GM12878 (cell line): ENCODE measurements at regions not wholly inside any gene's neighbourhood (a gene's known extent, or its start where the extent isn't known, plus 50 kb on each side); places are given as distances from the start of the nearest gene placed in this dataset.

ENCODE experiments used
- ATAC-seq: fragments of 200-7000 bp; cut with Tn5 transposase; 3 replicates; pipeline ENCODE4 v1.9.1; 2020; ENCODE audit warnings: mild to moderate bottlenecking, moderate library complexity
- BruUV-seq: library from RNA; stranded (reverse); fragments of 400-500 nt; replicated peaks from 2 replicates; lab custom pipeline; 2021; lab: Mats Ljungman, UMichigan
- CTCF ChIA-PET: fragments of 300-600 bp; sonication (Branson Sonifier 250); formaldehyde crosslinking; extraction: SDS; loops from one replicate; lab custom pipeline; 2021; ENCODE audit warnings: inconsistent platforms; lab: Yijun Ruan, JAX
- POLR2A ChIA-PET: fragments of 350-600 bp; formaldehyde crosslinking; extraction: SDS; loops from one replicate; lab custom pipeline; 2021; ENCODE audit warnings: inconsistent platforms; lab: Charles Lee
- RAD21 ChIA-PET: fragments of 300-600 bp; sonication (Branson Sonifier 250); formaldehyde crosslinking; loops from one replicate; lab custom pipeline; 2023; ENCODE audit warnings: antibody characterized with exemption; ENCODE audit not compliant: unreplicated experiment; lab: Charles Lee
- SMC1A ChIA-PET: fragments of 300-600 bp; sonication (Branson Sonifier 250); formaldehyde crosslinking; loops from one replicate; lab custom pipeline; 2023; ENCODE audit not compliant: unreplicated experiment, uncharacterized antibody; lab: Charles Lee
- DNase-seq: peaks from one replicate; pipeline ENCODE4 v3.0.0-alpha.2; 2011; ENCODE audit warnings: low read depth, low spot score
- FAIRE-seq: peaks from 3 replicates; lab custom pipeline; 2011; peaks lifted over from hg19 to GRCh38; lab: Jason Lieb, UNC
- H2AFZ ChIP-seq: 2 replicates; pipeline ENCODE4 v1.6.0; 2011; ENCODE audit warnings: low read depth, low read length, control low read depth; ENCODE audit not compliant: control insufficient read depth
- H3K27ac ChIP-seq: 2 replicates; pipeline ENCODE4 v1.5.1; 2011; ENCODE audit warnings: control low read depth; ENCODE audit not compliant: control insufficient read depth, insufficient read depth
- H3K27me3 ChIP-seq, 2 experiments: replicated peaks in 1 of 2; 2 replicates each; pipeline versions ENCODE4 v1.6.0 to v1.6.1; 2011; ENCODE audit warnings: low read length in 1 of 2; ENCODE audit not compliant: control insufficient read depth in 2 of 2, insufficient read depth in 2 of 2
- H3K36me3 ChIP-seq, 2 experiments: 2 replicates each; pipeline ENCODE4 v1.5.1; 2011; ENCODE audit warnings: low read length in 1 of 2; ENCODE audit not compliant: control insufficient read depth in 2 of 2, insufficient read depth in 2 of 2
- H3K4me1 ChIP-seq: 2 replicates; pipeline ENCODE4 v1.6.1; 2011; ENCODE audit warnings: mild to moderate bottlenecking, low read length, moderate library complexity, mixed read lengths; ENCODE audit not compliant: control insufficient read depth, insufficient read depth
- H3K4me2 ChIP-seq: 2 replicates; pipeline ENCODE4 v1.6.0; 2011; ENCODE audit warnings: control low read depth; ENCODE audit not compliant: control insufficient read depth, insufficient read depth
- H3K4me3 ChIP-seq: fragments of 200-600 bp; sonication (generic); 2 replicates; pipeline ENCODE4 v1.5.1; 2016
- H3K79me2 ChIP-seq: 2 replicates; pipeline ENCODE4 v1.6.0; 2011; ENCODE audit warnings: low read length; ENCODE audit not compliant: control insufficient read depth, insufficient read depth
- H3K9ac ChIP-seq: 2 replicates; pipeline ENCODE4 v1.8.0; 2011; ENCODE audit warnings: low read length, control low read depth, mixed read lengths; ENCODE audit not compliant: control insufficient read depth, insufficient read depth
- H3K9me3 ChIP-seq: replicated peaks from 3 replicates; pipeline ENCODE4 v1.5.1; 2011; ENCODE audit warnings: mild to moderate bottlenecking, low read length; ENCODE audit not compliant: control insufficient read depth, insufficient read depth
- H4K20me1 ChIP-seq: 2 replicates; pipeline ENCODE4 v1.6.0; 2011; ENCODE audit not compliant: control insufficient read depth, insufficient read depth
- ASH2L ChIP-seq: fragments of 300-600, 200-600 bp; sonication (generic); IDR thresholded peaks from 2 replicates; pipeline ENCODE4 v1.6.1; 2017; ENCODE audit warnings: low read depth, mild to moderate bottlenecking, borderline replicate concordance
- BACH1 ChIP-seq: fragments of 450-650 bp; IDR thresholded peaks from 2 replicates; pipeline ENCODE4 v1.6.1; 2017; ENCODE audit warnings: mild to moderate bottlenecking, borderline replicate concordance
- EED ChIP-seq: sonication (generic); IDR thresholded peaks from 2 replicates; pipeline ENCODE4 v1.6.1; 2016; ENCODE audit warnings: antibody characterized with exemption, low read depth
- EZH2 ChIP-seq: IDR thresholded peaks from 2 replicates; pipeline ENCODE4 v1.6.1; 2012; ENCODE audit warnings: low read depth, mild to moderate bottlenecking, control low read depth, inconsistent platforms, low read length, borderline replicate concordance; ENCODE audit not compliant: control insufficient read depth
- HDAC6 ChIP-seq: fragments of 200-600 bp; sonication (generic); IDR thresholded peaks from one replicate; pipeline ENCODE4 v1.8.0; 2017; ENCODE audit warnings: antibody characterized with exemption; ENCODE audit not compliant: unreplicated experiment
- HDGF ChIP-seq: fragments of 450-650 bp; IDR thresholded peaks from 2 replicates; pipeline ENCODE4 v1.6.1; 2016; ENCODE audit warnings: antibody characterized with exemption
- IKZF2 ChIP-seq, 2 experiments: fragments of 450-650 bp; IDR thresholded peaks; 2 replicates each; pipeline ENCODE4 v1.6.1; 2017; ENCODE audit warnings: mild to moderate bottlenecking in 2 of 2, moderate library complexity in 2 of 2
- KLF5 ChIP-seq: fragments of 450-650 bp; IDR thresholded peaks from 2 replicates; pipeline ENCODE4 v1.6.1; 2014; ENCODE audit warnings: mild to moderate bottlenecking; ENCODE audit not compliant: partially characterized antibody
- MTA3 ChIP-seq: IDR thresholded peaks from 2 replicates; pipeline ENCODE4 v1.6.1; 2012; ENCODE audit warnings: low read length, inconsistent platforms, borderline replicate concordance
- NRF1 ChIP-seq: conservative IDR thresholded peaks from 2 replicates; pipeline ENCODE4 v1.6.1; 2011; ENCODE audit warnings: mild to moderate bottlenecking, low read depth, low read length, improper control_type of control experiment
- POU2F2 ChIP-seq: IDR thresholded peaks from 3 replicates; pipeline ENCODE4 v1.6.1; 2011; ENCODE audit warnings: low read depth, mild to moderate bottlenecking, low read length, borderline replicate concordance
- STAT1 ChIP-seq: fragments of 450-650 bp; conservative IDR thresholded peaks from 2 replicates; pipeline ENCODE4 v1.6.1; 2014; ENCODE audit warnings: antibody characterized with exemption, mild to moderate bottlenecking
- STAT3 ChIP-seq: IDR thresholded peaks from 2 replicates; pipeline ENCODE4 v1.6.1; 2011; ENCODE audit warnings: low read depth, low read length, improper control_type of control experiment
- WGBS: methylation state at CpG from one replicate; pipeline ENCODE4 v1.1.6; 2016; ENCODE audit warnings: low lambda C conversion rate; ENCODE audit not compliant: insufficient replicate concordance, insufficient coverage; ENCODE audit errors: missing lambda C conversion rate; 5-methylcytosine and 5-hydroxymethylcytosine counted together
- in situ Hi-C: fragments of 300-500 bp; cut with MboI; formaldehyde crosslinking; loops from 9 replicates; pipeline ENCODE4 v1.14.3; 2018; ENCODE audit warnings: mixed read lengths
- intact Hi-C: fragments of 100-400 bp; cut with micrococcal nuclease; formaldehyde crosslinking; loops from one replicate; pipeline ENCODE4 v1.14.2; 2022; ENCODE audit not compliant: unreplicated experiment
- TF ChIP-seq, protein P1 (sequence below): fragments of 450-650 bp; IDR thresholded peaks from 2 replicates; pipeline ENCODE4 v1.6.1; 2017; ENCODE audit warnings: low read depth, mild to moderate bottlenecking, moderate library complexity
- TF ChIP-seq, protein P2 (sequence below): IDR thresholded peaks from 2 replicates; pipeline ENCODE4 v1.6.1; 2011; ENCODE audit warnings: low read depth, mild to moderate bottlenecking, low read length, moderate library complexity, borderline replicate concordance; ENCODE audit errors: extremely low read depth
- TF ChIP-seq, protein P3 (sequence below): IDR thresholded peaks from 2 replicates; pipeline ENCODE4 v1.6.1; 2012; ENCODE audit warnings: mild to moderate bottlenecking, low read depth, low read length

DNA sequence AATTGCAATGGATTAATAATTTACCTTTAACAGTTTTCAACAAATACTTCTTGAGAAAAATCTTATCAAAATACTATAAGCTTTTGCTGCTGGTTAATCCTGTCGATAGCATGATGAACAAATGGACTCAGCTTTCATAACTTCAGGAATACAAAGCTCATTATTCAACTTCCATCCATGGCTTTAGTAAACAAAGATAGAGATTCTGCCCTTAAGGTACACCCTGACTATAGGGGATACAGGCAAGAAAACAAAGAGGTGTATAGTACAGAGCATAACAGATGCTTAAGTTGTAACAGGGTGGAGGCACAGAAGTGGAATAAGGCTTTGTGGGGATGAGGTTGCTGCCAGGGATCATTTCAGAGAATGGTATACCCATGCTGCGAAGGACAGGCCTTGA is 57.0 kb upstream of the FOXN2 start (continued):
- TF ChIP-seq, protein P1, sequence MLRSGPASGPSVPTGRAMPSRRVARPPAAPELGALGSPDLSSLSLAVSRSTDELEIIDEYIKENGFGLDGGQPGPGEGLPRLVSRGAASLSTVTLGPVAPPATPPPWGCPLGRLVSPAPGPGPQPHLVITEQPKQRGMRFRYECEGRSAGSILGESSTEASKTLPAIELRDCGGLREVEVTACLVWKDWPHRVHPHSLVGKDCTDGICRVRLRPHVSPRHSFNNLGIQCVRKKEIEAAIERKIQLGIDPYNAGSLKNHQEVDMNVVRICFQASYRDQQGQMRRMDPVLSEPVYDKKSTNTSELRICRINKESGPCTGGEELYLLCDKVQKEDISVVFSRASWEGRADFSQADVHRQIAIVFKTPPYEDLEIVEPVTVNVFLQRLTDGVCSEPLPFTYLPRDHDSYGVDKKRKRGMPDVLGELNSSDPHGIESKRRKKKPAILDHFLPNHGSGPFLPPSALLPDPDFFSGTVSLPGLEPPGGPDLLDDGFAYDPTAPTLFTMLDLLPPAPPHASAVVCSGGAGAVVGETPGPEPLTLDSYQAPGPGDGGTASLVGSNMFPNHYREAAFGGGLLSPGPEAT = no peak
- no peak for TF ChIP-seq ASH2L
- TF ChIP-seq, protein P2, sequence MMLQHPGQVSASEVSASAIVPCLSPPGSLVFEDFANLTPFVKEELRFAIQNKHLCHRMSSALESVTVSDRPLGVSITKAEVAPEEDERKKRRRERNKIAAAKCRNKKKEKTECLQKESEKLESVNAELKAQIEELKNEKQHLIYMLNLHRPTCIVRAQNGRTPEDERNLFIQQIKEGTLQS = no peak
- TF ChIP-seq STAT3 = no peak
- no peak for TF ChIP-seq EED
- no peak for TF ChIP-seq BACH1
- TF ChIP-seq POU2F2 = no peak
- TF ChIP-seq KLF5 = no peak
- TF ChIP-seq HDAC6 = no peak

DNA sequence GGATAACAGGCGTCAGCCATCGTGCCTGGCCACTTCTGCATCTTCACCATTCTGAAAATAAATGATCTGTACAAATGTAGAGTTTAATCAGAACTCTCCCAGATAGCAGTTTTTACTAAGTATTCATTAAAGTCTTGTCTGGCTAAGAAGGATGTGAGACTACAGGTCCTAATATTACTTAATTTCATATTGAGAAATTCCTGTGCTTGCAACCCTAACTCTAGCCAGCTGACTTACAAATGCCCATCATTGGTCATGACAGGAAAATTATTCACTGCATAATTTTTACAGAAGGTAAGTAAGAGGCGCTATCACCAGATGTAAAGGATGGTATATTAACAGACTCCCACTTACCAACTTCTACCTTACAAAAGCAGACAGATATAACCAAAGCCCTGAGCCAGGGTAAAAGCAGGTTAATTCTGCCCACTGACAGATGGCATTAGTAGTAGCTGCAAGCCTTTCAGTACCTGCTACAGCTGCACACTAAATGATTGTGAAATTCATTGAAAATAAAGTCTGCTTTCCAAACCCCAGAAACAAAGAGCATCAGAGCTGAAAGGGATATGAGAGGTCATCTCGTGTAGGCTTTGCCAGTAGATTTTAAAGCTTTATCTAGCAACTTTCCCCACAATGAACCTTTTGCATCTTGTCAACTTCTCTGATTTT is 55.9 kb upstream of the FOXN2 start:
- H3K27me3 ChIP-seq = no peaks in the 10 kb centered on the region
- H3K27ac ChIP-seq = no peak overlapping the region
- H3K36me3 ChIP-seq = no peaks in the 10 kb centered on the region
- no peak for FAIRE-seq
- H3K4me2 ChIP-seq = no peak overlapping the region
- BruUV-seq = no TSS peak
- intact Hi-C loops (no loop called here), in situ Hi-C loops (no loop called here)
- no peaks in the 10 kb centered on the region for H3K4me1 ChIP-seq
- ChIA-PET CTCF (no interaction called here), POLR2A (no interaction called here), SMC1A (no interaction called here), RAD21 (no interaction called here)
- H2AFZ ChIP-seq = no peak overlapping the region
- DNase-seq = no peak
- no peak overlapping the region for H3K4me3 ChIP-seq
- no peaks in the 10 kb centered on the region for H3K79me2 ChIP-seq
- H3K9ac ChIP-seq = no peak overlapping the region
- H4K20me1 ChIP-seq = no peaks in the 10 kb centered on the region
- no peak for ATAC-seq
- H3K9me3 ChIP-seq = no peaks in the 10 kb centered on the region
- whole genome bisulfite sequencing = 68% methylated on average over 4 of the region's 4 CpGs
- TF ChIP-seq HDGF = no peak
- no peak for TF ChIP-seq NRF1
- no peak for TF ChIP-seq IKZF2 (IDR thresholded peaks at IDR 0.05)
- no peak for TF ChIP-seq EZH2
- TF ChIP-seq MTA3 = no peak
- TF ChIP-seq STAT1 = no peak
- TF ChIP-seq, protein P3, sequence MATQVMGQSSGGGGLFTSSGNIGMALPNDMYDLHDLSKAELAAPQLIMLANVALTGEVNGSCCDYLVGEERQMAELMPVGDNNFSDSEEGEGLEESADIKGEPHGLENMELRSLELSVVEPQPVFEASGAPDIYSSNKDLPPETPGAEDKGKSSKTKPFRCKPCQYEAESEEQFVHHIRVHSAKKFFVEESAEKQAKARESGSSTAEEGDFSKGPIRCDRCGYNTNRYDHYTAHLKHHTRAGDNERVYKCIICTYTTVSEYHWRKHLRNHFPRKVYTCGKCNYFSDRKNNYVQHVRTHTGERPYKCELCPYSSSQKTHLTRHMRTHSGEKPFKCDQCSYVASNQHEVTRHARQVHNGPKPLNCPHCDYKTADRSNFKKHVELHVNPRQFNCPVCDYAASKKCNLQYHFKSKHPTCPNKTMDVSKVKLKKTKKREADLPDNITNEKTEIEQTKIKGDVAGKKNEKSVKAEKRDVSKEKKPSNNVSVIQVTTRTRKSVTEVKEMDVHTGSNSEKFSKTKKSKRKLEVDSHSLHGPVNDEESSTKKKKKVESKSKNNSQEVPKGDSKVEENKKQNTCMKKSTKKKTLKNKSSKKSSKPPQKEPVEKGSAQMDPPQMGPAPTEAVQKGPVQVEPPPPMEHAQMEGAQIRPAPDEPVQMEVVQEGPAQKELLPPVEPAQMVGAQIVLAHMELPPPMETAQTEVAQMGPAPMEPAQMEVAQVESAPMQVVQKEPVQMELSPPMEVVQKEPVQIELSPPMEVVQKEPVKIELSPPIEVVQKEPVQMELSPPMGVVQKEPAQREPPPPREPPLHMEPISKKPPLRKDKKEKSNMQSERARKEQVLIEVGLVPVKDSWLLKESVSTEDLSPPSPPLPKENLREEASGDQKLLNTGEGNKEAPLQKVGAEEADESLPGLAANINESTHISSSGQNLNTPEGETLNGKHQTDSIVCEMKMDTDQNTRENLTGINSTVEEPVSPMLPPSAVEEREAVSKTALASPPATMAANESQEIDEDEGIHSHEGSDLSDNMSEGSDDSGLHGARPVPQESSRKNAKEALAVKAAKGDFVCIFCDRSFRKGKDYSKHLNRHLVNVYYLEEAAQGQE = no peak
